ENCODE measurements at regions not wholly inside any gene's neighbourhood (a gene's known extent, or its start where the extent isn't known, plus 50 kb on each side); places are given as distances from the start of the nearest gene placed in this dataset.

GRCh38 chr1:70616946-70617345 is 205.9 kb downstream of the CTH start:
- no TSS peak for BruUV-seq (replicated peaks)
- H3K9me1 ChIP-seq (ENCODE audit: control insufficient read depth, insufficient read depth, low read length), result no peaks in the 10 kb centered on the region
- 0 out of 2 replicates have a peak, but pooled peaks cover 3% of the 10 kb centered on the region for H3K9me3 ChIP-seq (replicated peaks; ENCODE audit: control insufficient read depth, insufficient read depth, low read depth, low read length)
- FAIRE-seq, result no peak
- no peaks in the 10 kb centered on the region for H3K36me3 ChIP-seq (ENCODE audit: control insufficient read depth, insufficient read depth, low read length)
- intact Hi-C loops (cut with micrococcal nuclease) (loop anchor here (5.0 kb wide), 1 partner anchor 90 kb away; no protein-coding TSS in a partner anchor), in situ Hi-C loops (cut with MboI) (no loop called here)
- H2AFZ ChIP-seq (ENCODE audit: low read depth, low read length), result no peak overlapping the region
- H3K4me3 ChIP-seq, result no peak overlapping the region
- no peak overlapping the region for H3K4me2 ChIP-seq (ENCODE audit: insufficient read depth, low read length)
- no peak for ATAC-seq
- POLR2A ChIA-PET, result interaction anchor here (0.6 to 0.7 kb wide), 2 partner anchors 9 to 308 kb away, joined by 3 read pairs; no protein-coding TSS in a partner anchor
- no peaks in the 10 kb centered on the region for H3K79me2 ChIP-seq (ENCODE audit: control insufficient read depth, insufficient read depth, low read length)
- no peak overlapping the region for H3K9ac ChIP-seq (ENCODE audit: insufficient read depth in 1 of 2, low read depth in 2 of 2, low read length in 2 of 2)
- no peak overlapping the region for H3K27ac ChIP-seq (ENCODE audit: extremely low read depth, low read depth, low read length)
- no peaks in the 10 kb centered on the region for H3K4me1 ChIP-seq (replicated peaks in 1 of 2; ENCODE audit: control insufficient read depth in 2 of 2, insufficient read depth in 2 of 2, low read length in 2 of 2)
- 17% methylated on average over 3 of the region's 3 CpGs for WGBS (ENCODE audit: insufficient coverage, low coverage, missing lambda C conversion rate)
- no peaks in the 10 kb centered on the region for H3K27me3 ChIP-seq (ENCODE audit: control insufficient read depth in 2 of 2, insufficient read depth in 2 of 2, low read length in 2 of 2)
- no peak for TF ChIP-seq MBD2 (IDR thresholded peaks at IDR 0.05; ENCODE audit: borderline replicate concordance, low read depth)
- no peak for TF ChIP-seq RBBP5 (IDR thresholded peaks at IDR 0.05; ENCODE audit: borderline replicate concordance, insufficient read depth, low read length, poor library complexity, severe bottlenecking)
- TF ChIP-seq ZNF408 (CRISPR knock-in tag; IDR thresholded peaks at IDR 0.05; ENCODE audit: low read depth), result no peak
- no peak for TF ChIP-seq ZNF212 (CRISPR knock-in tag; IDR thresholded peaks at IDR 0.05)
- TF ChIP-seq ZNF766 (CRISPR knock-in tag; conservative IDR thresholded peaks at IDR 0.05), result peak; percentile 78
- no peak for TF ChIP-seq CREB1 (IDR thresholded peaks at IDR 0.05)
- TF ChIP-seq CREB1 (CRISPR knock-in tag; IDR thresholded peaks at IDR 0.05), result no peak
- TF ChIP-seq SMC3 (conservative IDR thresholded peaks at IDR 0.05; ENCODE audit: insufficient read depth, low read depth, low read length), result no peak
- no peak for TF ChIP-seq ZC3H4 (CRISPR knock-in tag; IDR thresholded peaks at IDR 0.05; ENCODE audit: borderline replicate concordance)
- TF ChIP-seq CBX3 (IDR thresholded peaks at IDR 0.05; ENCODE audit: borderline replicate concordance in 1 of 2, low read length in 2 of 2), result peak in 1 of 2 experiments; percentile 84; a peak in 1 of 3 replicates
- DNase-seq (ENCODE audit: extremely low read depth in 1 of 4, low spot score in 3 of 4), result no peak
- no peaks in the 10 kb centered on the region for H4K20me1 ChIP-seq (replicated peaks; ENCODE audit: control insufficient read depth, insufficient read depth, low read length)
- CTCF ChIA-PET (ENCODE audit: low intra/inter-chr PET ratio), result no interaction called here

Measured in K562 (cell line).